ENCODE measurements at regions not wholly inside any gene's neighbourhood (a gene's known extent, or its start where the extent isn't known, plus 50 kb on each side); places are given as distances from the start of the nearest gene placed in this dataset.

DNA sequence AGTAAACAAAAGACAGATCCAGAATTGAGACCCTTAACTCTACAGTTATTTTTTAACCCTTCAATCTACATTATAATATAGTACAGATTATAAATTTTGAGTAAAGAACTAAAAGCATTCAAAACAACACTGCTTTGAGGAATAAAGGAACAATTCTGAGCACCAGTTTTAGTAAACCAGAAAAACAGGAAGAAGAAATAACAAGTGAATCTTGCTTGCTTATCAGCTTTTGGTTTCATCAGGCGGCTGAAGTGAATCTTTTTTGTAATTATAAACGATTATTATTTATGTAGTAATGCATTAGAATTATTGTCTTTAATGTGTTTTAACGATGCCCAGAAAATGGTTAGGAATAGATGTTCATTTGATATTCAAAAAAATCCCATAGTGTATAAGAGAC, 305.4 kb downstream of the ARAP2 start:
- TF ChIP-seq, protein P1, sequence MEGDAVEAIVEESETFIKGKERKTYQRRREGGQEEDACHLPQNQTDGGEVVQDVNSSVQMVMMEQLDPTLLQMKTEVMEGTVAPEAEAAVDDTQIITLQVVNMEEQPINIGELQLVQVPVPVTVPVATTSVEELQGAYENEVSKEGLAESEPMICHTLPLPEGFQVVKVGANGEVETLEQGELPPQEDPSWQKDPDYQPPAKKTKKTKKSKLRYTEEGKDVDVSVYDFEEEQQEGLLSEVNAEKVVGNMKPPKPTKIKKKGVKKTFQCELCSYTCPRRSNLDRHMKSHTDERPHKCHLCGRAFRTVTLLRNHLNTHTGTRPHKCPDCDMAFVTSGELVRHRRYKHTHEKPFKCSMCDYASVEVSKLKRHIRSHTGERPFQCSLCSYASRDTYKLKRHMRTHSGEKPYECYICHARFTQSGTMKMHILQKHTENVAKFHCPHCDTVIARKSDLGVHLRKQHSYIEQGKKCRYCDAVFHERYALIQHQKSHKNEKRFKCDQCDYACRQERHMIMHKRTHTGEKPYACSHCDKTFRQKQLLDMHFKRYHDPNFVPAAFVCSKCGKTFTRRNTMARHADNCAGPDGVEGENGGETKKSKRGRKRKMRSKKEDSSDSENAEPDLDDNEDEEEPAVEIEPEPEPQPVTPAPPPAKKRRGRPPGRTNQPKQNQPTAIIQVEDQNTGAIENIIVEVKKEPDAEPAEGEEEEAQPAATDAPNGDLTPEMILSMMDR (conservative IDR thresholded peaks at IDR 0.05; ENCODE audit: low read depth, low read length), result no peak
- TF ChIP-seq EZH2 (IDR thresholded peaks at IDR 0.05; ENCODE audit: borderline replicate concordance, low read depth, low read length, poor library complexity, severe bottlenecking), result no peak
